HPDE6-E6E7 (cell line): ENCODE measurements at regions not wholly inside any gene's neighbourhood (a gene's known extent, or its start where the extent isn't known, plus 50 kb on each side); places are given as distances from the start of the nearest gene placed in this dataset.
A peak's percentile ranks its signal among the peaks of the same experiment; 100 is the strongest.
"Not testable (repeated sequence)": the region's sequence is repeated elsewhere in the genome, so short reads cannot be mapped to it uniquely, and the experiment has no call there.

ENCODE experiments used
- DNase-seq: peaks from one replicate; pipeline ENCODE4 v3.0.0; 2011; ENCODE audit warnings: missing footprints; ENCODE audit errors: extremely low spot score

GRCh38 chr14:87430810-87431209 is 562.2 kb downstream of the GALC start:
- DNase-seq: peak; percentile 63

- DNase-seq: no peak
Observed at GRCh38 chr14:87430214-87430613, 562.8 kb downstream of the GALC start.

- no peak for DNase-seq
Observed at GRCh38 chr14:87419925-87420324, 573.1 kb downstream of the GALC start.

- no peak for DNase-seq
Observed at GRCh38 chr14:87411370-87411769, 581.6 kb downstream of the GALC start.

- no peak for DNase-seq
Observed at GRCh38 chr14:87409393-87409792, 583.6 kb downstream of the GALC start.

- no peak for DNase-seq
Observed at GRCh38 chr14:87407344-87407743, 585.6 kb downstream of the GALC start.

- no peak for DNase-seq
Observed at GRCh38 chr14:87405563-87405962, 587.4 kb downstream of the GALC start.

- no peak for DNase-seq
Observed at GRCh38 chr14:87397499-87397898, 595.5 kb downstream of the GALC start.

- no peak for DNase-seq
Observed at GRCh38 chr14:87391066-87391465, 601.9 kb downstream of the GALC start.

- DNase-seq: no peak
Observed at GRCh38 chr14:87388946-87389345, 604.0 kb downstream of the GALC start.

GRCh38 chr14:87387806-87388205 is 605.2 kb downstream of the GALC start:
- no peak for DNase-seq

GRCh38 chr14:87386524-87386923 is 606.5 kb downstream of the GALC start:
- no peak for DNase-seq

GRCh38 chr14:87380054-87380453 is 612.9 kb downstream of the GALC start:
- DNase-seq: no peak

GRCh38 chr14:87368751-87369150 is 624.2 kb downstream of the GALC start:
- no peak for DNase-seq

GRCh38 chr14:87360246-87360645 is 632.7 kb downstream of the GALC start:
- not testable (repeated sequence) for DNase-seq

GRCh38 chr14:87351007-87351406 is 642.0 kb downstream of the GALC start:
- no peak for DNase-seq

GRCh38 chr14:87349921-87350320 is 643.1 kb downstream of the GALC start:
- DNase-seq: no peak

GRCh38 chr14:87343652-87344051 is 649.3 kb downstream of the GALC start:
- no peak for DNase-seq

- DNase-seq: peak; percentile 20
Observed at GRCh38 chr14:87334997-87335685, 657.8 kb downstream of the GALC start.

GRCh38 chr14:87331991-87332390 is 661.0 kb downstream of the GALC start:
- peak; percentile 21 for DNase-seq

- no peak for DNase-seq
Observed at GRCh38 chr14:87325741-87326140, 667.2 kb downstream of the GALC start.

GRCh38 chr14:87323191-87323590 is 669.8 kb downstream of the GALC start:
- DNase-seq: no peak

GRCh38 chr14:87321548-87321947 is 671.4 kb downstream of the GALC start:
- DNase-seq: no peak

GRCh38 chr14:87312894-87313205 is 680.1 kb downstream of the GALC start:
- DNase-seq: no peak
